Natural killer cell (primary cell): ENCODE measurements at regions not wholly inside any gene's neighbourhood (a gene's known extent, or its start where the extent isn't known, plus 50 kb on each side); places are given as distances from the start of the nearest gene placed in this dataset.

Source experiments
- ATAC-seq, 3 donors: fragments of 150-1000 bp in 2 of 3; fragments of 200-7000 bp in 1 of 3; cut with Tn5 transposase; 1 replicate in 1 of 3; 2 replicates in 2 of 3; pipeline ENCODE4 v1.10.0; 2021; ENCODE audit warnings: mild to moderate bottlenecking in 2 of 3, moderate library complexity in 2 of 3
- DNase-seq, 2 donors: peaks; one replicate each; pipeline versions ENCODE4 v3.0.0 to v3.0.0-alpha.2; 2013 to 2021; ENCODE audit warnings: mixed read lengths in 1 of 2
- H3K27ac ChIP-seq: one replicate; pipeline ENCODE4 v1.5.1; 2013; ENCODE audit warnings: mild to moderate bottlenecking, low read length
- H3K27me3 ChIP-seq: one replicate; pipeline ENCODE4 v1.6.1; 2013; ENCODE audit warnings: low read length; ENCODE audit not compliant: control insufficient read depth, insufficient read depth
- H3K36me3 ChIP-seq: one replicate; pipeline ENCODE4 v1.6.1; 2013; ENCODE audit warnings: low read length; ENCODE audit not compliant: control insufficient read depth, insufficient read depth
- H3K4me1 ChIP-seq: one replicate; pipeline ENCODE4 v1.6.1; 2013; ENCODE audit warnings: low read length; ENCODE audit not compliant: control insufficient read depth, insufficient read depth
- H3K4me3 ChIP-seq: one replicate; pipeline ENCODE4 v1.5.1; 2013; ENCODE audit warnings: low read length
- H3K9me3 ChIP-seq: one replicate; pipeline ENCODE4 v1.6.1; 2013; ENCODE audit warnings: low read length; ENCODE audit not compliant: control insufficient read depth, insufficient read depth
- H3K27ac Mint-ChIP-seq, 2 donors: one replicate each; pipeline ENCODE4 v1.8.0; 2022; ENCODE audit warnings: mild to moderate bottlenecking in 2 of 2, mixed read lengths in 2 of 2, moderate library complexity in 1 of 2
- H3K27me3 Mint-ChIP-seq, 2 donors: one replicate each; pipeline ENCODE4 v1.8.0; 2022; ENCODE audit warnings: low read depth in 2 of 2, mixed read lengths in 2 of 2
- H3K36me3 Mint-ChIP-seq: one replicate; pipeline ENCODE4 v1.8.0; 2022; ENCODE audit warnings: mixed read lengths
- H3K4me1 Mint-ChIP-seq, 2 donors: one replicate each; pipeline ENCODE4 v1.8.0; 2022; ENCODE audit warnings: mixed read lengths in 2 of 2
- H3K4me3 Mint-ChIP-seq: one replicate; pipeline ENCODE4 v1.8.0; 2022; ENCODE audit warnings: mild to moderate bottlenecking, moderate library complexity, mixed read lengths
- H3K9me3 Mint-ChIP-seq, 2 donors: one replicate each; pipeline ENCODE4 v1.8.0; 2022; ENCODE audit warnings: mixed read lengths in 2 of 2
- CTCF ChIP-seq: fragments of 200-600 bp; IDR thresholded peaks from one replicate; pipeline ENCODE4 v1.8.0; 2022; ENCODE audit warnings: antibody characterized with exemption
- WGBS: methylation state at CpG from one replicate; pipeline ENCODE4 v1.1.7; 2013; ENCODE audit warnings: missing lambda C conversion rate; ENCODE audit not compliant: insufficient coverage; 5-methylcytosine and 5-hydroxymethylcytosine counted together
- intact Hi-C: fragments of 100-400 bp; cut with micrococcal nuclease; formaldehyde crosslinking; loops from one replicate; pipeline ENCODE4 v1.14.2; 2022

- no peak for DNase-seq
- no peak overlapping the region for H3K4me3 ChIP-seq
- 60% methylated on average over 1 of the region's 1 CpG for WGBS
- Mint-ChIP-seq H3K9me3 (peaks cover 11 to 22% of the 10 kb centered on the region in 2 donors), H3K4me3 (no peak overlapping the region), H3K27me3 (no peaks in the 10 kb centered on the region), H3K36me3 (no peaks in the 10 kb centered on the region), H3K4me1 (no peaks in the 10 kb centered on the region), H3K27ac (no peak overlapping the region)
- no peaks in the 10 kb centered on the region for H3K9me3 ChIP-seq
- no peaks in the 10 kb centered on the region for H3K36me3 ChIP-seq
- no peak for ATAC-seq
- intact Hi-C loops = no loop called here
- H3K27ac ChIP-seq = no peak overlapping the region
- no peak for TF ChIP-seq CTCF
- no peaks in the 10 kb centered on the region for H3K4me1 ChIP-seq
- no peaks in the 10 kb centered on the region for H3K27me3 ChIP-seq
Observed at GRCh38 chr12:88693837-88694445, 113.7 kb upstream of the KITLG start.

GRCh38 chr12:88691811-88692210, 111.5 kb upstream of the KITLG start:
- Histone ChIP-seq H3K36me3 (no peaks in the 10 kb centered on the region), H3K4me1 (no peaks in the 10 kb centered on the region), H3K4me3 (no peak overlapping the region), H3K9me3 (no peaks in the 10 kb centered on the region), H3K27ac (no peak overlapping the region), H3K27me3 (no peaks in the 10 kb centered on the region)
- no peak for TF ChIP-seq CTCF
- Mint-ChIP-seq H3K4me3 (no peak overlapping the region), H3K9me3 (peaks cover 16 to 22% of the 10 kb centered on the region in 2 donors), H3K27me3 (no peaks in the 10 kb centered on the region), H3K36me3 (no peaks in the 10 kb centered on the region), H3K27ac (no peak overlapping the region), H3K4me1 (no peaks in the 10 kb centered on the region)
- no peak for ATAC-seq
- DNase-seq = no peak
- intact Hi-C loops = no loop called here

- no peak overlapping the region for H3K4me3 ChIP-seq
- Mint-ChIP-seq H3K4me1 (no peaks in the 10 kb centered on the region), H3K27me3 (no peaks in the 10 kb centered on the region), H3K27ac (no peak overlapping the region), H3K4me3 (no peak overlapping the region), H3K9me3 (peaks cover 7 to 12% of the 10 kb centered on the region in 2 donors), H3K36me3 (no peaks in the 10 kb centered on the region)
- intact Hi-C loops = no loop called here
- H3K36me3 ChIP-seq = no peaks in the 10 kb centered on the region
- no peaks in the 10 kb centered on the region for H3K27me3 ChIP-seq
- ATAC-seq = no peak
- H3K9me3 ChIP-seq = no peaks in the 10 kb centered on the region
- H3K27ac ChIP-seq = no peak overlapping the region
- whole genome bisulfite sequencing = 93% methylated on average over 2 of the region's 2 CpGs
- no peak for TF ChIP-seq CTCF
- no peaks in the 10 kb centered on the region for H3K4me1 ChIP-seq
- DNase-seq = no peak
Observed at GRCh38 chr12:88684610-88685009, 104.3 kb upstream of the KITLG start.

GRCh38 chr12:88684170-88684569, 103.9 kb upstream of the KITLG start:
- Histone ChIP-seq H3K4me3 (no peak overlapping the region), H3K27me3 (no peaks in the 10 kb centered on the region), H3K4me1 (no peaks in the 10 kb centered on the region), H3K27ac (no peak overlapping the region), H3K36me3 (no peaks in the 10 kb centered on the region), H3K9me3 (no peaks in the 10 kb centered on the region)
- Mint-ChIP-seq H3K36me3 (no peaks in the 10 kb centered on the region), H3K9me3 (peaks cover 7 to 10% of the 10 kb centered on the region in 2 donors), H3K4me1 (no peaks in the 10 kb centered on the region), H3K4me3 (no peak overlapping the region), H3K27me3 (no peaks in the 10 kb centered on the region), H3K27ac (no peak overlapping the region)
- WGBS = 100% methylated on average over 1 of the region's 2 CpGs
- ATAC-seq = no peak
- intact Hi-C loops = no loop called here
- DNase-seq = no peak
- TF ChIP-seq CTCF = no peak
